Smooth muscle cell (in vitro differentiated cells): ENCODE measurements at regions not wholly inside any gene's neighbourhood (a gene's known extent, or its start where the extent isn't known, plus 50 kb on each side); places are given as distances from the start of the nearest gene placed in this dataset.

Experiments used
- DNase-seq: peaks from one replicate; lab custom pipeline; 2025; ENCODE audit not compliant: unreplicated experiment; lab: John Stamatoyannopoulos, UW
- H2AFZ ChIP-seq: fragments of 200-600 bp; sonication (generic); 2 replicates; pipeline ENCODE4 v1.6.0; 2016; ENCODE audit warnings: antibody characterized with exemption, low read depth, mild to moderate bottlenecking
- H3F3A ChIP-seq: fragments of 200-600 bp; sonication (generic); 2 replicates; pipeline ENCODE4 v1.6.0; 2017; ENCODE audit warnings: antibody characterized with exemption, low read depth
- H3K27ac ChIP-seq: fragments of 200-600 bp; sonication (generic); 2 replicates; pipeline ENCODE4 v1.5.1; 2016; ENCODE audit warnings: low read depth, mild to moderate bottlenecking
- H3K27me3 ChIP-seq: fragments of 200-600 bp; sonication (generic); 2 replicates; pipeline ENCODE4 v1.6.1; 2016; ENCODE audit warnings: low read depth, mild to moderate bottlenecking
- H3K36me3 ChIP-seq: fragments of 200-600 bp; sonication (generic); 2 replicates; pipeline ENCODE4 v1.5.1; 2016; ENCODE audit warnings: low read depth
- H3K4me1 ChIP-seq: fragments of 200-600 bp; sonication (generic); 2 replicates; pipeline ENCODE4 v1.5.1; 2016; ENCODE audit warnings: low read depth
- H3K4me2 ChIP-seq: fragments of 200-600 bp; sonication (generic); 2 replicates; pipeline ENCODE4 v1.6.0; 2016; ENCODE audit warnings: mild to moderate bottlenecking
- H3K4me3 ChIP-seq: fragments of 200-600 bp; sonication (generic); 2 replicates; pipeline ENCODE4 v1.5.1; 2016; ENCODE audit warnings: mild to moderate bottlenecking
- H3K79me2 ChIP-seq: fragments of 200-600 bp; sonication (generic); 2 replicates; pipeline ENCODE4 v1.6.0; 2016; ENCODE audit warnings: low read depth, mild to moderate bottlenecking
- H3K9ac ChIP-seq: fragments of 200-600 bp; sonication (generic); 2 replicates; pipeline ENCODE4 v1.6.0; 2016; ENCODE audit warnings: low read depth
- H3K9me3 ChIP-seq: fragments of 200-600 bp; sonication (generic); replicated peaks from 2 replicates; pipeline ENCODE4 v1.5.1; 2016; ENCODE audit warnings: low read depth
- H4K20me1 ChIP-seq: fragments of 200-600 bp; sonication (generic); 2 replicates; pipeline ENCODE4 v1.6.0; 2016; ENCODE audit warnings: low read depth
- CTCF ChIP-seq: fragments of 200-600 bp; sonication (generic); IDR thresholded peaks from 2 replicates; pipeline ENCODE4 v1.5.1; 2017; ENCODE audit warnings: borderline replicate concordance, mild to moderate bottlenecking, antibody characterized with exemption; ENCODE audit not compliant: insufficient read depth, poor library complexity, severe bottlenecking
- WGBS: methylation state at CpG from one replicate; pipeline ENCODE4 v1.1.7; 2016; ENCODE audit warnings: low lambda C conversion rate; 5-methylcytosine and 5-hydroxymethylcytosine counted together

GRCh38 chr2:113832795-113833290 lies 57.0 kb upstream of the ACTR3 start:
- Histone ChIP-seq H3K4me1 (no peaks in the 10 kb centered on the region), H3K4me3 (no peak overlapping the region), H3K79me2 (no peaks in the 10 kb centered on the region), H3F3A (no peaks in the 10 kb centered on the region), H3K36me3 (no peaks in the 10 kb centered on the region), H3K9ac (no peak overlapping the region), H3K27ac (no peak overlapping the region), H3K9me3 (no peaks in the 10 kb centered on the region), H3K4me2 (no peak overlapping the region), H3K27me3 (no peaks in the 10 kb centered on the region), H4K20me1 (no peaks in the 10 kb centered on the region), H2AFZ (no peak overlapping the region)
- DNase-seq: no peak
- TF ChIP-seq CTCF: no peak
- 94% methylated on average over 4 of the region's 4 CpGs for WGBS

- TF ChIP-seq CTCF: no peak
- H3K79me2 ChIP-seq: no peaks in the 10 kb centered on the region
- peak overlapping the region; percentile 84 for H3K27ac ChIP-seq
- H3K9me3 ChIP-seq: no peaks in the 10 kb centered on the region
- no peaks in the 10 kb centered on the region for H4K20me1 ChIP-seq
- peaks cover 2% of the 10 kb centered on the region for H3K4me1 ChIP-seq
- no peak for DNase-seq
- no peak overlapping the region for H3K4me2 ChIP-seq
- H3K27me3 ChIP-seq: no peaks in the 10 kb centered on the region
- H3F3A ChIP-seq: no peaks in the 10 kb centered on the region
- H3K36me3 ChIP-seq: no peaks in the 10 kb centered on the region
- peak overlapping the region; percentile 51 for H2AFZ ChIP-seq
- peak overlapping the region; percentile 39 for H3K9ac ChIP-seq
- no peak overlapping the region for H3K4me3 ChIP-seq
- 53% methylated on average over 6 of the region's 6 CpGs for WGBS
These were observed 58.7 kb upstream of the ACTR3 start for GRCh38 chr2:113831161-113831560.

GRCh38 chr2:113829761-113830160 lies 60.1 kb upstream of the ACTR3 start:
- Histone ChIP-seq H3K79me2 (no peaks in the 10 kb centered on the region), H4K20me1 (no peaks in the 10 kb centered on the region), H3K4me3 (no peak overlapping the region), H3K4me2 (no peak overlapping the region), H2AFZ (no peak overlapping the region), H3K9me3 (no peaks in the 10 kb centered on the region), H3K36me3 (no peaks in the 10 kb centered on the region), H3K27me3 (no peaks in the 10 kb centered on the region), H3K27ac (no peak overlapping the region), H3F3A (no peaks in the 10 kb centered on the region), H3K4me1 (peaks cover 3% of the 10 kb centered on the region), H3K9ac (no peak overlapping the region)
- TF ChIP-seq CTCF: no peak
- DNase-seq: no peak
- 70% methylated on average over 5 of the region's 5 CpGs for WGBS

- no peaks in the 10 kb centered on the region for H3K9me3 ChIP-seq
- H3K4me3 ChIP-seq: no peak overlapping the region
- no peaks in the 10 kb centered on the region for H3F3A ChIP-seq
- H3K9ac ChIP-seq: no peak overlapping the region
- H3K27ac ChIP-seq: no peak overlapping the region
- H3K27me3 ChIP-seq: no peaks in the 10 kb centered on the region
- H4K20me1 ChIP-seq: no peaks in the 10 kb centered on the region
- no peak overlapping the region for H3K4me2 ChIP-seq
- H3K36me3 ChIP-seq: no peaks in the 10 kb centered on the region
- H3K4me1 ChIP-seq: peaks cover 3% of the 10 kb centered on the region
- no peak for DNase-seq
- TF ChIP-seq CTCF: no peak
- no peak overlapping the region for H2AFZ ChIP-seq
- no peaks in the 10 kb centered on the region for H3K79me2 ChIP-seq
- 90% methylated on average over 2 of the region's 2 CpGs for WGBS
These were observed 60.6 kb upstream of the ACTR3 start for GRCh38 chr2:113829270-113829669.
